Endothelial cell of umbilical vein (primary cell): ENCODE measurements at regions not wholly inside any gene's neighbourhood (a gene's known extent, or its start where the extent isn't known, plus 50 kb on each side); places are given as distances from the start of the nearest gene placed in this dataset.

ENCODE experiments used
- BruUV-seq: library from RNA; stranded (reverse); fragments of 400-500 nt; replicated peaks from 2 replicates; lab custom pipeline; 2021; lab: Mats Ljungman, UMichigan
- CTCF ChIA-PET: fragments of 300-600, 350-600 bp; sonication (Branson Sonifier 250); formaldehyde crosslinking; loops from one replicate; lab custom pipeline; 2021; ENCODE audit warnings: antibody characterized with exemption, inconsistent platforms; lab: Charles Lee
- POLR2A ChIA-PET: fragments of 300-600, 350-600 bp; sonication (Branson Sonifier 250); formaldehyde crosslinking; loops from one replicate; lab custom pipeline; 2021; ENCODE audit warnings: antibody characterized with exemption, inconsistent platforms; lab: Charles Lee
- DNase-seq: peaks from one replicate; pipeline ENCODE4 v3.0.0-alpha.2; 2011; ENCODE audit warnings: low read depth, low spot score
- FAIRE-seq: peaks from 2 replicates; lab custom pipeline; 2011; peaks lifted over from hg19 to GRCh38; lab: Jason Lieb, UNC
- H2AFZ ChIP-seq: 2 replicates; pipeline ENCODE4 v1.6.0; 2012; ENCODE audit warnings: low read depth, low read length, control low read depth, inconsistent platforms
- H3K27ac ChIP-seq: 2 replicates; pipeline ENCODE4 v1.5.1; 2011; ENCODE audit warnings: low read depth, mild to moderate bottlenecking, control low read depth, low read length, moderate library complexity; ENCODE audit not compliant: insufficient read depth
- H3K27me3 ChIP-seq, 2 experiments: 2 replicates each; pipeline versions ENCODE4 v1.6.0 to v1.6.1; 2011; ENCODE audit warnings: low read length in 2 of 2, mixed read lengths in 1 of 2; ENCODE audit not compliant: control insufficient read depth in 2 of 2, insufficient read depth in 2 of 2
- H3K36me3 ChIP-seq, 2 experiments: 2 replicates in 1 of 2; 3 replicates in 1 of 2; pipeline ENCODE4 v1.5.1; 2011; ENCODE audit warnings: low read length in 2 of 2, mild to moderate bottlenecking in 1 of 2, moderate library complexity in 1 of 2; ENCODE audit not compliant: control insufficient read depth in 2 of 2, insufficient read depth in 2 of 2; ENCODE audit errors: extremely low read depth in 1 of 2
- H3K4me1 ChIP-seq: 3 replicates; pipeline ENCODE4 v1.5.1; 2011; ENCODE audit warnings: mild to moderate bottlenecking, low read length; ENCODE audit not compliant: control insufficient read depth, insufficient read depth; ENCODE audit errors: extremely low read depth
- H3K4me2 ChIP-seq: 2 replicates; pipeline ENCODE4 v1.6.1; 2011; ENCODE audit warnings: low read length, control low read depth, mixed read lengths; ENCODE audit not compliant: insufficient read depth
- H3K4me3 ChIP-seq, 3 experiments: fragments of 200-600 bp in 1 of 3; sonication (generic), shearing (Covaris generic) in 1 of 3; replicated peaks in 1 of 3; 2 replicates each; pipeline ENCODE4 v1.5.1; 2011 to 2016; ENCODE audit warnings: control low read depth in 3 of 3, low read length in 3 of 3, mild to moderate bottlenecking in 2 of 3, inconsistent platforms in 1 of 3, low read depth in 1 of 3, moderate library complexity in 1 of 3; ENCODE audit not compliant: insufficient read depth in 1 of 3
- H3K79me2 ChIP-seq: 2 replicates; pipeline ENCODE4 v1.6.0; 2012; ENCODE audit warnings: low read length, inconsistent platforms; ENCODE audit not compliant: control insufficient read depth, insufficient read depth
- H3K9ac ChIP-seq: replicated peaks from 2 replicates; pipeline ENCODE3; 2011; ENCODE audit warnings: low read length, control low read depth; ENCODE audit not compliant: insufficient read depth; ENCODE audit errors: extremely low read depth
- H3K9me1 ChIP-seq: replicated peaks from 3 replicates; pipeline ENCODE4 v1.6.0; 2011; ENCODE audit warnings: mild to moderate bottlenecking, low read length; ENCODE audit not compliant: control insufficient read depth, insufficient read depth; ENCODE audit errors: extremely low read depth
- H3K9me3 ChIP-seq: replicated peaks from 2 replicates; pipeline ENCODE4 v1.5.1; 2012; ENCODE audit warnings: low read length, inconsistent platforms; ENCODE audit not compliant: control insufficient read depth, insufficient read depth
- H4K20me1 ChIP-seq: replicated peaks from 2 replicates; pipeline ENCODE3; 2011; ENCODE audit warnings: mild to moderate bottlenecking, low read length; ENCODE audit not compliant: control insufficient read depth, insufficient read depth; ENCODE audit errors: extremely low read depth
- CTCF ChIP-seq, 2 donors: IDR thresholded peaks; 1 replicate in 1 of 2; 2 replicates in 1 of 2; pipeline ENCODE4 v1.5.1; 2011; ENCODE audit warnings: low read length in 2 of 2, mild to moderate bottlenecking in 2 of 2, moderate library complexity in 2 of 2, control low read depth in 1 of 2, inconsistent platforms in 1 of 2, low read depth in 1 of 2; ENCODE audit not compliant: insufficient read depth in 1 of 2; ENCODE audit errors: extremely low read depth in 1 of 2
- EZH2 ChIP-seq: IDR thresholded peaks from 2 replicates; pipeline ENCODE4 v1.6.1; 2012; ENCODE audit warnings: borderline replicate concordance, low read depth, mild to moderate bottlenecking, moderate library complexity, low read length, inconsistent platforms; ENCODE audit not compliant: severe bottlenecking
- FOS ChIP-seq: IDR thresholded peaks from 2 replicates; pipeline ENCODE4 v1.6.1; 2011; ENCODE audit warnings: mild to moderate bottlenecking, low read length, moderate library complexity, borderline replicate concordance; ENCODE audit not compliant: insufficient read depth
- JUN ChIP-seq: IDR thresholded peaks from 2 replicates; pipeline ENCODE4 v1.6.1; 2011; ENCODE audit warnings: borderline replicate concordance, low read depth; ENCODE audit not compliant: insufficient read length, insufficient read depth
- MAX ChIP-seq: IDR thresholded peaks from 2 replicates; pipeline ENCODE4 v1.6.1; 2011; ENCODE audit not compliant: insufficient read depth, insufficient read length
- MYC ChIP-seq: IDR thresholded peaks from one replicate; pipeline ENCODE4 v1.6.1; 2011; ENCODE audit warnings: mild to moderate bottlenecking, low read depth, low read length
- POLR2AphosphoS5 ChIP-seq: IDR thresholded peaks from 2 replicates; pipeline ENCODE4 v1.6.1; 2012; ENCODE audit warnings: low read depth, mild to moderate bottlenecking, control low read depth, low read length, moderate library complexity; ENCODE audit not compliant: insufficient read depth
- dilution Hi-C: fragments of 300-500 bp; cut with MboI; formaldehyde crosslinking; loops from one replicate; pipeline ENCODE4 v1.15.0; 2019; ENCODE audit warnings: low sequenced_read_pairs; ENCODE audit not compliant: extremely low pct_ligation_motif_present
- intact Hi-C: fragments of 100-400 bp; cut with micrococcal nuclease; formaldehyde crosslinking; loops from one replicate; pipeline ENCODE4 v1.10.0; 2022

DNA sequence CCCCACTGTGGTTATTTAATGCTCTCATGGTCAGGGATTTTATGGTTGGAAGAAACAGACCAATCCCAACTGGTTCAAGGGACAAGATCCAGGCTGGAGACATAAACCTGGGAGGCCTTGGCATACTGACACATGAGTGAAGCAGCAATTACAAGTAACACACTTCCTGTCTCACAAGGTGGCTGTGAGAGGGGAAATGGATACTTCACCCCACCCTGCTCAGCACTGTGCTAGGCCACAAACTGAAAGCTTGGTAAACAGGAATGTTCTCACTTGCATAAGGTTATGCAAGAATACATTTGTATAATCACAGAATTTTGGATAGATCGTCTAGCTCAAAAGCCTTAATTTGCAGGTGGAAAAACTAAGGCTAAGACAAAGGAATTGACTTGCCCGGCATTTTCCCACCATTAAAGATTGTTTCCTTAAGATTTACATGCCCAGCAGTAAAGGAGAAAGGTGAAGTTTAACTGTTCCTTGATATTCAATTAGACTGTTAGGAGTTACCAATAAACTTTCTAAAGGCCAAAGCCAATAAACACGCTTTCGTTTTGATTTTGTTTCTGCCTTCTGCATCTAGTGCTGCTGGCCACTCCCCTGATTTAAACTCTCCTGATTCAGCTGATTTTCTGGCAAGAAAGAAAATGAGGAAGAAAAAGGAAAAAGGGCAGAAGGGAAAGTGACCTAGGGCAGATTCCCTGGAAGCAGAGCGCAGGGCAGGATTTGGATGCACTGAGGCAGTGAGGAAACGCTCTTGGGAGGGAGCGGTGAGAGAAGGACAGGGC lies 215.6 kb upstream of the CDH5 start:
- FAIRE-seq (no peak), DNase-seq (no peak)
- CTCF ChIA-PET: no interaction called here
- Histone ChIP-seq H3K36me3 (no peaks in the 10 kb centered on the region), H3K9me3 (no peaks in the 10 kb centered on the region), H3K79me2 (no peaks in the 10 kb centered on the region), H3K27ac (no peak overlapping the region), H3K9ac (no peak overlapping the region), H4K20me1 (no peaks in the 10 kb centered on the region), H3K27me3 (no peaks in the 10 kb centered on the region), H2AFZ (no peak overlapping the region), H3K4me2 (no peak overlapping the region), H3K4me1 (no peaks in the 10 kb centered on the region), H3K9me1 (no peaks in the 10 kb centered on the region), H3K4me3 (no peak overlapping the region)
- POLR2A ChIA-PET: no interaction called here
- intact Hi-C loops: no loop called here
- dilution Hi-C loops: no loop called here
- no peak for TF ChIP-seq MAX
- TF ChIP-seq FOS: no peak
- TF ChIP-seq EZH2: no peak
- no peak for TF ChIP-seq MYC
- TF ChIP-seq POLR2AphosphoS5: no peak
- TF ChIP-seq CTCF (IDR thresholded peaks at IDR 0.05; ENCODE audit: extremely low read depth in 1 of 2, insufficient read depth in 1 of 2, low read depth in 1 of 2, low read length in 2 of 2): no peak
- no peak for TF ChIP-seq JUN
- no TSS peak for BruUV-seq
